ENCODE measurements at regions not wholly inside any gene's neighbourhood (a gene's known extent, or its start where the extent isn't known, plus 50 kb on each side); places are given as distances from the start of the nearest gene placed in this dataset.
"Not testable (repeated sequence)": the region's sequence is repeated elsewhere in the genome, so short reads cannot be mapped to it uniquely, and the experiment has no call there.

DNA sequence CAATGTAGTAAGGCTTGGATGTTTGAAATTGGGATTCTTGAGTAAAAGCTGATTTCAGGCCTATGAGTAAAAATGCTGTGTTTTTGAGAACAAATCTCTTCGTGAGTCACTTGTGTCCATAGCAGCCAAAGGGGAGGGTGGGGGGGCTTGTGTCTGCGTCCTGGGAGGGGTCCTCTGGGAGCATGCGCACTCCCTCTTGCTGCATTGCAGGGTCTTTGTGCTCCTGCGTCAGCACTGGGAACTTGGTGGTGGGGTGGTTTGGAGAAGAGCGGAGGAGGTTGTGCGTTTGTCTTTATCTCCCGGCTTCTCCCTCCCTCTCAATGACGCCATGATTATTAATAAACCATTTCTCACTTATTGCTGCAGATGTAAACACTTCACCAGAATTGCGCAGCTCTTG lies 75.9 kb upstream of the NDN start:
- TF ChIP-seq, protein P1, sequence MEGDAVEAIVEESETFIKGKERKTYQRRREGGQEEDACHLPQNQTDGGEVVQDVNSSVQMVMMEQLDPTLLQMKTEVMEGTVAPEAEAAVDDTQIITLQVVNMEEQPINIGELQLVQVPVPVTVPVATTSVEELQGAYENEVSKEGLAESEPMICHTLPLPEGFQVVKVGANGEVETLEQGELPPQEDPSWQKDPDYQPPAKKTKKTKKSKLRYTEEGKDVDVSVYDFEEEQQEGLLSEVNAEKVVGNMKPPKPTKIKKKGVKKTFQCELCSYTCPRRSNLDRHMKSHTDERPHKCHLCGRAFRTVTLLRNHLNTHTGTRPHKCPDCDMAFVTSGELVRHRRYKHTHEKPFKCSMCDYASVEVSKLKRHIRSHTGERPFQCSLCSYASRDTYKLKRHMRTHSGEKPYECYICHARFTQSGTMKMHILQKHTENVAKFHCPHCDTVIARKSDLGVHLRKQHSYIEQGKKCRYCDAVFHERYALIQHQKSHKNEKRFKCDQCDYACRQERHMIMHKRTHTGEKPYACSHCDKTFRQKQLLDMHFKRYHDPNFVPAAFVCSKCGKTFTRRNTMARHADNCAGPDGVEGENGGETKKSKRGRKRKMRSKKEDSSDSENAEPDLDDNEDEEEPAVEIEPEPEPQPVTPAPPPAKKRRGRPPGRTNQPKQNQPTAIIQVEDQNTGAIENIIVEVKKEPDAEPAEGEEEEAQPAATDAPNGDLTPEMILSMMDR (IDR thresholded peaks at IDR 0.05; ENCODE audit: low read depth, low read length), result no peak
- in situ Hi-C loops (cut with HindIII; ENCODE audit: low sequenced_read_pairs), result no loop called here
- no peak overlapping the region for H3K4me3 ChIP-seq (ENCODE audit: low read depth, low read length)
- DNase-seq (ENCODE audit: low read depth, low spot score), result no peak

DNA sequence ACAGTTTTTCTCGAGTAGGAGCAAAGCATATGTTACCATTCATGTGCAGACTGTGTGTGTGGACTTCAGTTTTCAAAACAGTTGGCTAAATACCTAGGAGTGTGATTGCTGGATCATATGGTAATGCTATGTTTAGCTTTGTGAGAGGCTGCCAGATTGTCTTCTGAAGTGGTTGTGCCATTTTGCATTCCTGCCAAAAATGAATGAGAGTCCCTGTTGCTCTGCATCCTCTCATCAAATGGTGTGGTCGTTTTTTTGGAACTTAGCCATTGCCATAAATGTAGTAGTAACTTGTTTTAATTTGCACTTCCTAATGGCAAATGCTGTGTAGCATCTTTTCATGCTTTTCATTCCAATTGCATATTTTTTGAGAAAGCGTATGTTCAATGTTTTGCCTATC lies 77.2 kb upstream of the NDN start:
- in situ Hi-C loops (cut with HindIII; ENCODE audit: low sequenced_read_pairs), result no loop called here
- H3K4me3 ChIP-seq (ENCODE audit: low read depth, low read length), result no peak overlapping the region
- TF ChIP-seq, protein P1 (IDR thresholded peaks at IDR 0.05; ENCODE audit: low read depth, low read length), result no peak
- no peak for DNase-seq (ENCODE audit: low read depth, low spot score)

DNA sequence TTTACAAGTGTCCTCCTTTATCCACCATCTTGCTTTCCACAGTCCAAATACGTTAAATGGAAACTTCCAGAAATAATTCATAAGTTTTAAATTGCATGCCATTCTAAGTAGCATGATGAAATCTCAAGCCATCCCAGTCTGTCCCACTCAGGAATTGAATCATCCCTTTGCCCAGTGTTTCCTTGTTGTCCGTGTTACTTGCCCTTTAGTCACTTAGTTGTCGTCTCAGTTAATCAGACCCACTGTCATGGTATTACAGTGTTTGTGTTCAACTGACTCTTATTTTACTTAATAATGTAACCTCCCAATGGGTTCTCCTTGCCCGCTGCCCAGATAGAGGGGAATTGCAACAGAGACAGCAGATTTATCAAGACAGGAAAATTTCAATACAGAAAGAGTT lies 77.6 kb upstream of the NDN start:
- in situ Hi-C loops (cut with HindIII; ENCODE audit: low sequenced_read_pairs), result no loop called here
- no peak overlapping the region for H3K4me3 ChIP-seq (ENCODE audit: low read depth, low read length)
- no peak for DNase-seq (ENCODE audit: low read depth, low spot score)
- TF ChIP-seq, protein P1 (IDR thresholded peaks at IDR 0.05; ENCODE audit: low read depth, low read length), result no peak

DNA sequence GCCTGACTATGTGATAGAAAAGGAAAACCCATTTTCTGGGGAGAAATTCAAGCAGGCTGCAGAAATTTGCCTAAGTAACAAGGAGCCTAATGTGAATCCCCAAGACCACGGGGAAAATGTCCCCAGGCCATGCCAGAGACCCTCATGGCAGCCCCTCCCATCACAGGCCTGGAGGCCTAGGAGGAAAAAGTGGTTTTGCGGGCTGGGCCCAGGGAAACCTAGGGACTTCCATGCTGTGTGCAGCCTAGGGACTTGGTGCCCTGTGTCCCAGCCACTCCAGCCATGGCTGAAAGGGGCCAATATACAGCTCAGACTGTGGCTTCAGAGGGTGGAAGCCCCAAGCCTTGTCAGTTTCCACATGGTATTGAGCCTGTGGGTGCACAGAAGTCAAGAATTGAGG lies 79.7 kb upstream of the NDN start:
- in situ Hi-C loops (cut with HindIII; ENCODE audit: low sequenced_read_pairs); H3K4me3 ChIP-seq (ENCODE audit: low read depth, low read length); DNase-seq (ENCODE audit: low read depth, low spot score): not testable (repeated sequence)

DNA sequence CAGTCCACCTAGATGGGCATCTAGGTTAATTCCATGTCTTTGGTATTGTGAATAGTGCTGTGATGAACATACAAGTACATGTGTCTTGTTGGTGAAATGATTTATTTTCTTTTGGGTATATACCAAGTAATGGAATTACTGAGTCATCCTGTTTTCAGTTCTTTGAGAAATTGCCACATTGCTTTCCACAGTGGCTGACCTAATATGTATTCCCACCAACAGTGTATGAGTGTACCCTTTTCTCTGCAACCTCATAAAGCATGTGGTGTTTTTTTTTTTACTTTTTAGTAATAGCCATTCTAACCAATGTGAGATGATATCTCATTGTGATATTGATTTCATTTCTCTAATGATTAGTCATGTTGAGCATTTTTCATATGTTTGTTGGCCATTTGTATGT lies 86.0 kb upstream of the NDN start:
- H3K4me3 ChIP-seq (ENCODE audit: low read depth, low read length), result no peak overlapping the region
- TF ChIP-seq, protein P1 (IDR thresholded peaks at IDR 0.05; ENCODE audit: low read depth, low read length), result no peak
- in situ Hi-C loops (cut with HindIII; ENCODE audit: low sequenced_read_pairs), result no loop called here
- no peak for DNase-seq (ENCODE audit: low read depth, low spot score)

DNA sequence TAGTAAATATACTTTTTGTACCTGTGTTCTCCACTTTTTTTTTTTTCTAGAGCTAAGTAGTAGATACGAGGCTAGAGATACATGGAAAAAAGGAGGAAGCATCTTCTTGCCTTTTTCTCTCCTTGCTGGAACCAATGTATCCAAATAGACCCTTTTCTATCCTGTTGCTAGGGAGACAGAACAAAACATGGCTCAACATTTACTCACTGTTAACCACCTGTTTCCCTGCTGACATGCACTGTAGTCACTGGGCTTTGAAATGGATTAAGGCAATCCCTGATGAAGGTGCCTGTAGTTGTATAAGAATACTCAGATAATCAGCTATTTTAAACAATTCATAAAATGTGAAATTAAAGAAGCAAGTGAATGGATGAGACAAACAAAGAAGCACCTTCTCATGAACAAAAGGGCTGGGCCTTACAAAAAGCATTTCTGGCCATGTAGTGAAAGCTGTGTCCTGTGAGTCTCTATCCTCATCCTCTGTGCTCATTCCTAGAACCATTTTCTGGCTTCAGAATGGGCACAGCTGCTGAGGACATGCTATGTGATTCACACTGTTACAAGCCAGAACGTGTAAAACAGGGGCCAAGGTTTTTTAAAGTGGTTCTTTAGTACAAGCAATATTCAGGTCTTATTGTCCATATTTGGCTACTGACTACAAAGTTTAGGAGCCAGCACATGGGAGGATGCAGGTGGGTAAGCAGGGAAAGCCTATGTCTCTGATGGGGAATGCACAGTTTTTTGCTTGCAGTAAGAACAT lies 100.4 kb upstream of the NDN start:
- in situ Hi-C loops (cut with HindIII; ENCODE audit: low sequenced_read_pairs), result no loop called here
- TF ChIP-seq, protein P1 (IDR thresholded peaks at IDR 0.05; ENCODE audit: low read depth, low read length), result no peak
- H3K4me3 ChIP-seq (ENCODE audit: low read depth, low read length), result no peak overlapping the region
- no peak for DNase-seq (ENCODE audit: low read depth, low spot score)

DNA sequence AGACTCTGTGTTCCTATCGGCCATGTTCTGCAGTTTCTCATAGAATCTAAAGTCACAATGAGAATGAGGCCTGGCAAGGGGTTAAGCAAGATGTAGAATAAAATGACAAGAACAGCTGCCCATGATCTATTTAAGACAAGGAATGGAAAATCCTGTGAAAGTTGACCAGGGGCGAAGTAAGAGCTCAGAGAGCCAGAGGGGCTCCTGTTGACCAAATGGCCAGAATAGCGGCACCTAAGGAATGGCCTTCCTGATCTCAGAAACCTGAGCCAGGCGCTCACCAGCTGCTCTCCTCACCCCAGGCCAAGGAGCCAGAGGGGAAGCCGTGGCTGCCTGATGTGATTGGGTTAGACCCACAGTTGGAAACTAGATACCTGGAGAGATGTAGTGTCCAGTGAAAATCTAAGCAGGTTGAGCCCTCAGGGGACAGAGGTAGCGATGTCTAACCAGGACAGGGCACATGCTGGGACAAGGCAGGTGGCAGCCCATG lies 106.1 kb upstream of the NDN start:
- no peak overlapping the region for H3K4me3 ChIP-seq (ENCODE audit: low read depth, low read length)
- in situ Hi-C loops (cut with HindIII; ENCODE audit: low sequenced_read_pairs), result no loop called here
- TF ChIP-seq, protein P1 (IDR thresholded peaks at IDR 0.05; ENCODE audit: low read depth, low read length), result no peak
- no peak for DNase-seq (ENCODE audit: low read depth, low spot score)
